NCI-H2107 treated with DMSO at 0.1 percent for 48 hours (cell line): ENCODE measurements at regions not wholly inside any gene's neighbourhood (a gene's known extent, or its start where the extent isn't known, plus 50 kb on each side); places are given as distances from the start of the nearest gene placed in this dataset.

Experiments
- DNase-seq: peaks from one replicate; lab custom pipeline; 2025; ENCODE audit not compliant: unreplicated experiment; lab: John Stamatoyannopoulos, UW

GRCh38 chr1:39085174-39085573, 59.0 kb downstream of the NDUFS5 start:
- no peak for DNase-seq

- DNase-seq, result no peak
Measured at GRCh38 chr1:39086386-39086785, 60.2 kb downstream of the NDUFS5 start.

DNA sequence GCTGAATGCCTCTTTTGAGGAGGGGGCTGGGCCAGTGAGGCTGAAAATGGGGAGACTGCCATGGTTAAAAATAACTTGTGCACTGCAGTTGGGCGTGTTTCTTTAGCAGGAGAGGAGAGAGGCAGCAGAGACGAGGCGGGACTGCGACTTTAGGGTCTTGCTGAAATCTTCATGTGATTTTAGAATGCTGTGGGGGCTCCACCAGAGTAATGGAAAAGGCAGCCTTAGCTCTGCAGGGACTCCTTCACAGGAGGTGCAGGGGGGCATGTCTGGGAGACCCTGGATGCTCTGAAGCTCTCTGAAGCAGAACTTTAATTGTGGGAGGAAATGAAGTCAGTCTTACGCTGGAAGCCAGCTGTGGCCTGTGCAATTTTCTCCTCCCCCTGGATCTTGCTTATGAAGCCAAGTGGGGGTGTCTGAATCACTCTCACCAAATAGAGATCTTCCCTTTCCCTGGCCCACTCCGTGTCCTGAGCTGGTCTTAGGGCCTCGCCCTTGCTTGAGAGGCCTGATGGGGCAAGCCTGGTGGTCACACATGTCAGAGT, 60.8 kb downstream of the NDUFS5 start:
- DNase-seq, result no peak

DNA sequence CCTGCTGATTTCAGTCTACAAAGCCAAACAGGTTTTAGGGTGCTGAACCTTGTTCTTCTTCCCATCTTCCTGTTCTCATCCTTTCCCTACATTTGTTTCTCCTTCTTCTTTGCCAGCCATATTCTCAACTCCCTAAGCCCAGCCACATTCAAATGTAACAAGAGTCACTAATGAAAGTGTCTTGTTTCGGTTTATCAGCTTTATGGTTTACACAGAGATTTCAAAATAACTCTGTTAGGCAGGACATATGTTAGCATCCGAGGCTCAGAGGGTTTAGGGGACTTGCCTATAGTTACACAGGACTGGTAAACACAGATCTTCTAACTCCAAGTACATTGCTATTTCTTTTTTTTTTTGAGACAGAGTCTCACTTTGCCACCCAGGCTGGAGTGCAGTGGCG, 61.3 kb downstream of the NDUFS5 start:
- DNase-seq, result no peak

DNA sequence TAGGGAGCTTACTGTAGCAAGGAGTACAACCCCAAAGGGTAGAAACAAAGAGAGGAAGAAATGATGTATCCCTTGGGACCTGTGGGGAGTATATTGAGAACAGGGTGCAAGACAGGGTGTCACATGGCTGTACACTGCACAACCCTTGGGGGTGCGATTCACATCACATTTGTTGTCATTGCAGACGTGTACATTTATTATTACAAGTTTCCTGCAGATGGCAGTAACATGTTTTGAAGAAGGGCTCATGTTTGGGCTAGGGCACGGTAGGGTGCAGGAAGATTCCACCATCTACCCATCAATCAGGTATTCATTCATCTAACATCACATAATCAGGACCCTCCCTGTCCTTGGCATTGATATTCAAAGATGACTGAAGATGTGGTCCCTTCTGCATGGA, 62.5 kb downstream of the NDUFS5 start:
- no peak for DNase-seq

DNA sequence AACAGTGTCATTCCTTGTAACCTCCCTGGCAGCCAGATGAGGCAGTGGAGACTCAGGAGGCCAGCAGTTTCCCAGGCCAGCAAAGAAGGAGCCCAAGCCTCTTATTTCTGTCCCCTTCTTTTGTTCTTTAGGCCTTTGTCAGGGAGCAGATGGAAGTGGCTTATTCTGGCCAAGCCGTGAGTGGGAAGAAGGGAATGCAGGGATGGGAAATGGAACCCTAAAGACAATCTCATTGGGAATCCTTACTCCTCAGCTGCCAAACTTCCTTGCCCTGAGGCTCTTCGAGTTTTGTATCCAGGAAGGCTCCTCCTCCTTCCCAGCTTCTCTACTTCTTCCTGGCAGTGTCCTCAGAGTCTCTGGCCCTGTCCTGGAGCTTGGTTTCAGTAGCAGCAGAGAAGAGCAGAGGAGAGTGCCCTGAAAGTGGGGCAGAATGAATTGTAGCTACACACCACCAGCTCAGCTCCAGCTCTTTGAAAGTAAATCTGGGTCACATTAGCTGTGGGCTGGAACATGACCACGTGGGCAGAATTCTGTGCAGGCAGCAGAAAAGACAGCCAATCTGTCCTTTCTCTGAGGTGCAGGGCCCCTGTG, 63.9 kb downstream of the NDUFS5 start:
- no peak for DNase-seq

GRCh38 chr1:39090757-39091380, 64.7 kb downstream of the NDUFS5 start:
- DNase-seq, result no peak

DNA sequence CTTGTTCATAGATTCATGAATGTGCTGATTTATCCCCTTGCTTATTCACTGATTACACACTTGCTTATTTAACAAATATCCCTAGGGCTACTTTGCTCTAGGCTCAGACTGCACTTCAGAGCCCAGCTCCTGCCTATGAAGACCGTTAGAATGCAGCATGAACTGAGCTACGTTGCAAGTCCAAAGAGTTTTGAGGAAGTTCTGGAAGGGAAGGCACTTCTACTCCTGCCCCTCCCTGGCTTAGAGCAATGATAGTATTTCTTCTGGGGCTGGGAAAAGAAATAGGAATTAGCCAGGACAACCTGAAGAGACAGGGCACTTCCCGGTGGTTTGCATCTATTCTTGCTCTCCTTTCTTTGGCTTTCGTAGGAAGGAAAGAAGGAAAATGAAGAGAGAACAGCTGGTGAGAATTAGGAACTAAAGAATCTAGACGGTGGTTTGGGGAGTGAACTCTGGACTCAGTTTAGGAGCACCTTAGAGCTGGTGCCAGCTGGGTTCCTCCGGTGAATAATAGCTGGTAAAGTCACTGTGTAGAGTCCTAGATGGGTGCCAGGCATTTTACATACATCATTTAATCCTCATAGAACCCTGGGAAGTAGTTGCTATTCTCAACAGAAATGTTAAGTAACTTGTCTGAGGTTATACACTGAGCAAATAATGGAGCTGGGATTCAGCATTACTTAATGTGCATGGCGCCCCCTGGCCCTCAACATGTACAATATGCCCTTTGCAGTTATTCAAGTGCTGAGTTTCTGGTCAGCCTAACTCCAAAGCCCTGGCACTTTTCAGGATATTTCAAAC, 65.9 kb downstream of the NDUFS5 start:
- peak; percentile 100 for DNase-seq

- no peak for DNase-seq
Measured at GRCh38 chr1:39094685-39095084, 68.5 kb downstream of the NDUFS5 start.

- peak; percentile 100 for DNase-seq
Measured at GRCh38 chr1:39098546-39099250, 72.5 kb downstream of the NDUFS5 start.

- DNase-seq, result peak; percentile 100
Measured at GRCh38 chr1:39102537-39103327, 76.6 kb downstream of the NDUFS5 start.

- DNase-seq, result no peak
Measured at GRCh38 chr1:39103328-39104157, 77.4 kb downstream of the NDUFS5 start.

DNA sequence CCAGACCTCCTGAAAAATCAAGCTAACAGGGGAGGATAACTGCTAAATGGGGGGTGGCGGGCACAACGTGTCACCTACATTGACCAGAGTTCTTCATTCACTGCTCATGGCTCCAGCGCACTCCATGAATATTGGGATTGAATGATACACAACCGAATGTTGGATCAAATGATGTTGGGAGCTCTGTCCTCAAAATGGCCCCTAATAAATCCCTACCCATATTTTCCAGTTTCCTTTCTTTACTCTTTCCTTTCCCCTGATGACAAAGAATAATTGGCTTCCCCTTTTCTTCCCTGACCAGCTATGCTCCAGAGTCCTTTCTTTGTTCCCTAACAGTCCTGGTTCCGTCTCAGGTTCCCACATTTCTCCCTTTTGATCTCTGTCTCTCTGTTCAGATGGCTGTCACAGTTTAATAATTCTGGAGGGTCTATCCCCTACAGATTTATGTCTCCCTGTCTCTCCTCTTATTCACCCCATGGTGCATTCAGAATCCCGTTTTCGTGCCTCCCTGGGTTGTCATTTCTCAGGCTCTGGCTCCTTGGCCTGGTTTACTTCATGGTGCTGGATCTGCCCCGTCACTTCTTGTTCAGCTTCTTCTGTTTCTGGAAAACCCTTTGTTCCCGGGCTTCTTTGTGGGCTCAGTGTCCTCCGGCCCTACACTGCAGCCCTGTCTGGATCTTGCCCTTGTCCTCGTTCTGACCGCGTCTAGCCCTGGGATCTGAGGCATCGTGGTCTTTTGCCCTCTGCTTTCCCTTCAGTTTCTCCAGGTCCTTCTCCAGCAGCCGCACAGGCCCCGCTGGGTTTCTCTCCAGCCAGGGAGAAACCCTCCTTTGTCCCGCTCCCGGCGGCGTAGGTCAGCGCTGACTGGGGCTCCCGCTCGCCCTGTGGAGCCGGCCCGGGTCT, 78.3 kb downstream of the NDUFS5 start:
- peak; percentile 99 for DNase-seq

GRCh38 chr1:39105061-39105840, 79.1 kb downstream of the NDUFS5 start:
- DNase-seq, result peak; percentile 100

DNA sequence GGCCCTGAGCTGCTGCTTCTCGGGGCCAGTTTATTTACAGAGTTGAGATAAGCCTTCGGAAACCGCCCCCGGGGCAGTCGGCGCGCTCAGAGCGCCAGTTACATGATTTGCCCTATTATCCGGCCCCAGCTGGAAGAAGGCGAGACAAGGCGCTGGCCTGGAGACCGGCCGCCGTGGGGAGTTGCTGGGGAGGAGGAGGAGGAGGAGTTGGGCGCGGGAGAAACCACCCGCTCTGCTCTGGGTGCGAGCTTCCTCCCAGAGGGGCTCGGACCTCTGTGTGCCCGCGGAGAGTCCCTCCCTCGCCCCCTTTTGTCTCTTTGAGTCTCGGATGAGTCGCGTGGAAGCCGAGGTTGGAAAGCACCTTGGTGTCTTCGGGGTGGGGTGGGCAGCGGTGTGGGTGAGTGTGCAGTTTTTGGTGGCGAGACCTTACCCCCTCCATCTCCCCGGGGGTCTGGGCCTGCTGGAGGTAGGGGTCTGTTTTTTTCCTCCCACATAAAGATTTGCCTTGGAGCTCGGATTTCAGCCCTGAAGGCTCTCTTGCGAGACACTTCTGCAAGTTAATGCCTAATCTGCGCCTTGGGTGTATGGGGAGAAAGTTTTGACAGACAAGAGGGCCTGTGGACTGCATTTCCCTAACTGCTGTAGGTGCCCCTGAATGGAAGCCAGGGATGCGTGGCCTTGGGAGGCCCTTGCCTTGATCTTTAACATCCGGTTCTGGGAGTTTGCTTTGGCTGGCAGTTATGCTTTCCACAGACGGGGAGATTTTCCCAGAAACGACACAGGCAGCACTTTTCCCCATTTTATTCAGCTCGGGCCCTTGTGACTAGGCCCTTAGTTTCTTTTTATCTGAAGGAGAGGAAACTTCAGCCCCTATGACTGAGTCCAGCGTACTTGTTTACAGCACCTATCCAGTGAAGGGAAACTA, 80.0 kb downstream of the NDUFS5 start:
- DNase-seq, result peak; percentile 99

DNA sequence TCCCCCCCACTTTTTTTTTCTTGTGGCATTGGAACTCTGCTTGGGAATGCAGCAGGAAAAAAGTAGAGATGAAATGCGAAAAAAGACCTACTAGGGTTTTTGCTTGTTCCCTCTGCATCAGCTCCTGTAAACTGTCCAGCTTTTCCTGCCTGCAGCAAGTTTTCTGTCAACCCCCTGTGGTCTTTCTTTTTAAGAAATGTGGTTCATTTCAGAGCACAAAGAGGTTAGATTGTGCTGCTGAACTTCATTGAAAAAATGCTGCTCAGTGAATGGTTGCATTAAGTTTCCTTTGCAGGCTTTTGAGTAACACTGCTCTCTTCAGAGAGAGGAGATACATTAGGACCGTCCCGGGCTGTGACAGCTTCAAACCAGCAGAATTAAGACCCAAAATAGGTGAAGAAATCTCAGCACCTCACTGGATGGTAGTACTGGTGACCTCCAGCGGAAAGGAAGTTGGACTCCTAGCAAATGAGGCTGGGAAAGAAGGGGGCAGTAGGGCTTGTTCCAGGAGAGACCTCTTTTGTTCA, 80.7 kb downstream of the NDUFS5 start:
- no peak for DNase-seq
